ENCODE measurements at regions not wholly inside any gene's neighbourhood (a gene's known extent, or its start where the extent isn't known, plus 50 kb on each side); places are given as distances from the start of the nearest gene placed in this dataset.
A peak's percentile ranks its signal among the peaks of the same experiment; 100 is the strongest.

GRCh38 chr20:40948465-40949267 lies 80.0 kb upstream of the TOP1 start (continued):
- no peak for TF ChIP-seq BCLAF1 (IDR thresholded peaks at IDR 0.05; ENCODE audit: borderline replicate concordance in 1 of 2, control insufficient read depth in 1 of 2, low read depth in 2 of 2, low read length in 1 of 2)
- no peak for TF ChIP-seq CTCF (IDR thresholded peaks at IDR 0.05 in 2 of 3, conservative IDR thresholded peaks at IDR 0.05 in 1 of 3; ENCODE audit: insufficient read depth in 2 of 3, low read depth in 1 of 3, low read length in 3 of 3)
- TF ChIP-seq RAD51 (IDR thresholded peaks at IDR 0.05; ENCODE audit: borderline replicate concordance, low read depth): no peak
- TF ChIP-seq RREB1 (CRISPR knock-in tag; IDR thresholded peaks at IDR 0.05): no peak
- TF ChIP-seq GATA2 (CRISPR knock-in tag; IDR thresholded peaks at IDR 0.05): no peak
- TF ChIP-seq POU5F1 (IDR thresholded peaks at IDR 0.05; ENCODE audit: borderline replicate concordance, low read depth, low read length, partially characterized antibody): no peak
- TF ChIP-seq TSC22D4 (tag; IDR thresholded peaks at IDR 0.05): no peak
- TF ChIP-seq WHSC1 (IDR thresholded peaks at IDR 0.05; ENCODE audit: low read length): no peak
- peak; percentile 71; the same call in 1 of the 2 replicates for TF ChIP-seq ZNF444 (CRISPR knock-in tag; IDR thresholded peaks at IDR 0.05)
- TF ChIP-seq ZNF785 (CRISPR knock-in tag; IDR thresholded peaks at IDR 0.05): no peak
- no peak for TF ChIP-seq NR4A1 (CRISPR knock-in tag; IDR thresholded peaks at IDR 0.05)
- peak; percentile 98 for TF ChIP-seq NR4A1 (tag; IDR thresholded peaks at IDR 0.05)
- no peak for TF ChIP-seq HDAC2 (IDR thresholded peaks at IDR 0.05)

Data from K562 (cell line).